HL-60 (cell line): ENCODE measurements at regions not wholly inside any gene's neighbourhood (a gene's known extent, or its start where the extent isn't known, plus 50 kb on each side); places are given as distances from the start of the nearest gene placed in this dataset.

Experiments
- POLR2AphosphoS5 ChIP-seq: IDR thresholded peaks from 2 replicates; pipeline ENCODE4 v1.6.1; 2012; ENCODE audit warnings: low read depth
- SPI1 ChIP-seq: IDR thresholded peaks from 2 replicates; pipeline ENCODE4 v1.6.1; 2012; ENCODE audit warnings: low read depth, mild to moderate bottlenecking, borderline replicate concordance
- TF ChIP-seq, protein P1 (sequence below): IDR thresholded peaks from one replicate; pipeline ENCODE4 v1.5.1; 2011; ENCODE audit warnings: low read length, control low read depth, inconsistent platforms; ENCODE audit not compliant: insufficient read depth
- TF ChIP-seq, protein P2 (sequence below): IDR thresholded peaks from 2 replicates; pipeline ENCODE4 v1.6.1; 2012; ENCODE audit warnings: low read depth; ENCODE audit not compliant: insufficient replicate concordance

DNA sequence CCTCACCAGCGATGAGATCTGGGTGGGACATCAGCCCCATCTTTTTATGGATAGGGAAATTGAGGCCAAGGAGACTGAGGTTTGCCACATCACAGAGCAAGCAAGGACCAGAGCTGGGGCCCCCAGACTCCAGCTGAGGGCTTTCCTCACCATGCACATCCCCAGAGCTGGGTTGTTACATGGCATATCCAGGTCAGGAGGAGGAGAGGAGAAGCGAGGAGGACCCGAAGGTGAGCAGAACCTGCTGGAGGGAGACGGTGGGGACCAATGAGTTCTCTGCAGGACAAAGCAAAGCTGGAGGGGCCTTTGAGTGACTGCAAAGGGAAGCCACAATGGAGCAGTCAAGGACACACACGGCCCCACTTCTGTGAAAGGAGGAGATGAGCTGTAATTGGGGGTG is 255.5 kb upstream of the CSF3R start:
- TF ChIP-seq, protein P1, sequence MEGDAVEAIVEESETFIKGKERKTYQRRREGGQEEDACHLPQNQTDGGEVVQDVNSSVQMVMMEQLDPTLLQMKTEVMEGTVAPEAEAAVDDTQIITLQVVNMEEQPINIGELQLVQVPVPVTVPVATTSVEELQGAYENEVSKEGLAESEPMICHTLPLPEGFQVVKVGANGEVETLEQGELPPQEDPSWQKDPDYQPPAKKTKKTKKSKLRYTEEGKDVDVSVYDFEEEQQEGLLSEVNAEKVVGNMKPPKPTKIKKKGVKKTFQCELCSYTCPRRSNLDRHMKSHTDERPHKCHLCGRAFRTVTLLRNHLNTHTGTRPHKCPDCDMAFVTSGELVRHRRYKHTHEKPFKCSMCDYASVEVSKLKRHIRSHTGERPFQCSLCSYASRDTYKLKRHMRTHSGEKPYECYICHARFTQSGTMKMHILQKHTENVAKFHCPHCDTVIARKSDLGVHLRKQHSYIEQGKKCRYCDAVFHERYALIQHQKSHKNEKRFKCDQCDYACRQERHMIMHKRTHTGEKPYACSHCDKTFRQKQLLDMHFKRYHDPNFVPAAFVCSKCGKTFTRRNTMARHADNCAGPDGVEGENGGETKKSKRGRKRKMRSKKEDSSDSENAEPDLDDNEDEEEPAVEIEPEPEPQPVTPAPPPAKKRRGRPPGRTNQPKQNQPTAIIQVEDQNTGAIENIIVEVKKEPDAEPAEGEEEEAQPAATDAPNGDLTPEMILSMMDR, result no peak
- TF ChIP-seq POLR2AphosphoS5 (no peak), SPI1 (no peak)
- TF ChIP-seq, protein P2, sequence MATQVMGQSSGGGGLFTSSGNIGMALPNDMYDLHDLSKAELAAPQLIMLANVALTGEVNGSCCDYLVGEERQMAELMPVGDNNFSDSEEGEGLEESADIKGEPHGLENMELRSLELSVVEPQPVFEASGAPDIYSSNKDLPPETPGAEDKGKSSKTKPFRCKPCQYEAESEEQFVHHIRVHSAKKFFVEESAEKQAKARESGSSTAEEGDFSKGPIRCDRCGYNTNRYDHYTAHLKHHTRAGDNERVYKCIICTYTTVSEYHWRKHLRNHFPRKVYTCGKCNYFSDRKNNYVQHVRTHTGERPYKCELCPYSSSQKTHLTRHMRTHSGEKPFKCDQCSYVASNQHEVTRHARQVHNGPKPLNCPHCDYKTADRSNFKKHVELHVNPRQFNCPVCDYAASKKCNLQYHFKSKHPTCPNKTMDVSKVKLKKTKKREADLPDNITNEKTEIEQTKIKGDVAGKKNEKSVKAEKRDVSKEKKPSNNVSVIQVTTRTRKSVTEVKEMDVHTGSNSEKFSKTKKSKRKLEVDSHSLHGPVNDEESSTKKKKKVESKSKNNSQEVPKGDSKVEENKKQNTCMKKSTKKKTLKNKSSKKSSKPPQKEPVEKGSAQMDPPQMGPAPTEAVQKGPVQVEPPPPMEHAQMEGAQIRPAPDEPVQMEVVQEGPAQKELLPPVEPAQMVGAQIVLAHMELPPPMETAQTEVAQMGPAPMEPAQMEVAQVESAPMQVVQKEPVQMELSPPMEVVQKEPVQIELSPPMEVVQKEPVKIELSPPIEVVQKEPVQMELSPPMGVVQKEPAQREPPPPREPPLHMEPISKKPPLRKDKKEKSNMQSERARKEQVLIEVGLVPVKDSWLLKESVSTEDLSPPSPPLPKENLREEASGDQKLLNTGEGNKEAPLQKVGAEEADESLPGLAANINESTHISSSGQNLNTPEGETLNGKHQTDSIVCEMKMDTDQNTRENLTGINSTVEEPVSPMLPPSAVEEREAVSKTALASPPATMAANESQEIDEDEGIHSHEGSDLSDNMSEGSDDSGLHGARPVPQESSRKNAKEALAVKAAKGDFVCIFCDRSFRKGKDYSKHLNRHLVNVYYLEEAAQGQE, result no peak
